ENCODE measurements at regions not wholly inside any gene's neighbourhood (a gene's known extent, or its start where the extent isn't known, plus 50 kb on each side); places are given as distances from the start of the nearest gene placed in this dataset.

- TF ChIP-seq CTCF (IDR thresholded peaks at IDR 0.05) (no peak), POLR2AphosphoS5 (IDR thresholded peaks at IDR 0.05) (no peak)
Measured at GRCh38 chr15:87477737-87478686, 778.5 kb downstream of the NTRK3 start.
